Left renal pelvis (tissue), 4 donors: ENCODE measurements at regions not wholly inside any gene's neighbourhood (a gene's known extent, or its start where the extent isn't known, plus 50 kb on each side); places are given as distances from the start of the nearest gene placed in this dataset.
A peak's percentile ranks its signal among the peaks of the same experiment; 100 is the strongest.

Source experiments
- DNase-seq, 4 donors: peaks; one replicate each; pipeline ENCODE4 v3.0.0-alpha.2; 2013; ENCODE audit warnings: low read depth in 4 of 4, low spot score in 3 of 4

GRCh38 chr1:239913141-239913585, 178.5 kb upstream of the FMN2 start:
- DNase-seq, result no peak

DNA sequence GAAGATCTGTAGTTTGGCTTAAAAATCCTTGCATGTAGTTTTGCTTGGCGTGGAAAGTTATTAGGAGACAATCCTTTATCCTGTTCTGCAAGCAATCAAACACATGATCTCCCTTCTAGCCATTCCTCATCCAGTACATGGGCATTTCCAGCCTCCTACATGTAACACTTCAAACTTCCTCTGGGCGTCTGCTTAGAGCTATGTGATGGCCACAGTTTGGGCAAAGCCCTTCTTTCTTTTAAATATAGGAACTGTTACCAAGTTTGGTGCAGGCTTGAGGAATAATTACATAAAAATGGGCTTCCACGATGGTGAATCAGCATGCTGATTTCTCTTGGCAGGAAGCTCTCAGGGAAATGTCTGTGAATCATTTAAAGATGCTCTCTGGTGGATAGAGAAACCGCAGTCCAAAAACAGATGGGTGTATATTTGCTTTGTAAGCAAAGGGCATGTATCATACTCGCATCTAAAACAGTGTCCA, 176.9 kb upstream of the FMN2 start:
- no peak for DNase-seq

- no peak for DNase-seq
These were observed 173.0 kb upstream of the FMN2 start for GRCh38 chr1:239918634-239919033.

DNA sequence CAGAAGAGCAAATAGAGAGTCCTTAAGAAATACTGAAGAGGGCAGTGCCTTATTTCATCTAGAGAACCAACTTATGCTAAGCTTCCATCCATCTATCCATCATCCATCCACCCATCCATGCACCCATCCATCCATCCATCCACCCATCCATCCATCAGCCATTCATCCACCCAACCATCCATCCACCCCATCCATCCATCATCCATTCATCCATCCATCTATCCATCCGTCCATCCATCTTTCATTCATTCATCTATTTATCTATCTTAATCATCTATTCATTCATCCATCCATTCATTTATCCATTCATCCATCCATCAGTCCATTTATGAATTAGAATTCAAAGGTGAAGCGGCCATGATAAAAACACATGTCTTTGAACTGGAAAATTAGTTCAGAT, 171.5 kb upstream of the FMN2 start:
- no peak for DNase-seq

DNA sequence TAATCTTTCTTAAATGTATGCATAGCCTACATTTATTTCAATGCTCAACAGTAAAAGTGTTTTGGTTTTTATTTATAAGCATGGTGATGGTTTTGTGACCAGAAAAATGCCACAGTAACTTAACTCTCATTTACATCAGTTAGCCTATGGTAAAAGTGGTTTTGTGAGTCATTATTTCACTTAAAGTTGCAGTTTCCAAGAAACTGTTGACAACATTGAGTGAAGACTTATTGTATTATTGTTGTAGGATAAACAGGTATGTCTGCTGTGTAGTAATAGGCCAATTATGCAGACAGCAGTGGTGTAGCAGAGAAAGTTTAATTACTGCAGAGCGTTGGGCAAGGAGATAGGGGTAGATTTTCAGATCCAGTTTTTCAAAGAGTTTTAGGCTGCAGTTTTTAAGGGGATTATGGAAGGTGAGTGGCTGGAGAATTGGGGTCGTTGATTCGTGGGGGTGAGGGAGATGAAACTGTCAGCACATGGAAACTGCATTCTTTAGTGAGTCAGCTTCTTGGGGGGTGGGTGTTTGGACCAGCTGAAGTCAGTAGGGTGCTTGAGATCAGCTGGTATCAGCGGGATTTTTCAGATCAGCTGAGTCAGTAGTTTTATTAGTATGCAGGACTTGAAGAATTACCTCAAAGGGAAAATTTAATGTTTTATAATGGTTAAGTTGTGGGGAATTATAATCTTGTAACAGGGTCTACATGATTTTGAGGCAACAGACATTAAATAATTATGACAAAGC, 168.7 kb upstream of the FMN2 start:
- no peak for DNase-seq

GRCh38 chr1:239924741-239925350, 166.8 kb upstream of the FMN2 start:
- no peak for DNase-seq

DNA sequence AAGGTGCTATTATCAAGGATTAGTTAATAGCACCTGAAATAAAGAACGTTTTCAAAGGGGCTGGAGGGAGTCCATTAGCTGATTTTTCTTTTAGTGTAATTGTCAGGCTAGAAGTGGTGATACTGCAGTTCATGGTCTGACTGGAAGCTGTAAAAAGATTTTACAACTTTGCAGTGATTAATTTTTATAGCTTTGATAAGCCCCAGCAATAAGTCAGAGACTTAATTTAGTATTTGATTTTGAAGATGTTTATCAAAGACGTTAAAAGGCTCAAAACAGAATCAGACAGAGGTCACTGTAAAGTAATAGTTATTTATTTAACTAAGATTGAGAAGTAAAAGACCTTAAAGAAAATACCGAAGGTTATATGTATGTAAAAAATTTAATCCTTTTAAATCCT, 165.5 kb upstream of the FMN2 start:
- no peak for DNase-seq

GRCh38 chr1:239929317-239929716, 162.4 kb upstream of the FMN2 start:
- DNase-seq, result no peak

GRCh38 chr1:239930686-239931262, 160.9 kb upstream of the FMN2 start:
- no peak for DNase-seq

- no peak for DNase-seq
These were observed 160.3 kb upstream of the FMN2 start for GRCh38 chr1:239931341-239931740.

GRCh38 chr1:239939602-239940001, 152.1 kb upstream of the FMN2 start:
- DNase-seq, result no peak

- DNase-seq, result no peak
These were observed 147.9 kb upstream of the FMN2 start for GRCh38 chr1:239943761-239944160.

- DNase-seq, result no peak
These were observed 147.0 kb upstream of the FMN2 start for GRCh38 chr1:239944666-239945065.

- DNase-seq, result no peak
These were observed 143.9 kb upstream of the FMN2 start for GRCh38 chr1:239947801-239948200.

- peak; percentile 41 to 60 (median 51) for DNase-seq
These were observed 140.1 kb upstream of the FMN2 start for GRCh38 chr1:239951511-239952140.

DNA sequence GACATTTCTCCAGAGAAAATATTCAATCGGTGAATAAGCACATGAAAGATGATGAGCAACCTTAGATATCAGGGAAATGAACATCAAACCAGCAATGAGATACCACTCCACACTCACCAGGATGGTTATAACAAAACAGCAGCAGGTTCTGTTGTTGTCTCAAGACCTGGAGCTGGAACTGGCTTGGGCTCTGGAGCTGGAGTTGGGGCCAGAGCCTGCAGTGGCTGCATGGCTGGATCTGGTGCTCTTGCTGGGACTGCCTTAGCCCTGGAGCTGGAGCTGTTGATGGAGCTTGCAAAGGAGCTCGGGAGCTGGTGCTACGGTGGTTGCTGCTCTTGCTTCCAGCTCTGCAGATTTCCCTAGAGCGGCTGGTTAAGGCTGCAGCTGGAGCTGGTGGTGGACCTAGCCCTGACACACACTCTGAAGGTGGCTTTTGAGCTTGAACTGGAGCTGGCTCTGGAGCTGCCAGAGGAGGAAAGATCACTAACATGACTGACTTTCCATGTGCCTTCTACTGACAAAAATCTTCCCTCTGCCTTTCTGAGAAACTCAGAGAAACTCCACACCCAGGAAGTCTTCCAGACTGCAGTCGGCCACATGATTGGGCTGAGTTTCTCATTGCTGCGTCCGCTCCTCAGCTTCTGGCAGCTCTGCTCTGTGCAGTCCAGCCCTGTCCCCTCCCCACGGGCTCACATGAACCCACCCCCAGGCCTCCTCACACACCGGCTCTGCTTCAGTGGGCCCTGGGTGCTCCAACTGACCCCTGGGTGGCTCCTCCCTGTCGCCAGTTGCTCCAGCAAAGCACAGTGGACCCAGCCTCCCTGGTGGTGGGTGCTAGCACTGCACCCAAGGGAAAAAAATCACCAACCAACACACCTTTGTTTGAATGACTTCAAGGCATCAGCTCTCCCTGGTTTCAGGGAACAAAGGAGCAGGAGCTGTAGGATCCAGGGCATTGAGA, 139.1 kb upstream of the FMN2 start:
- DNase-seq, result peak in 1 of 4 donors; percentile 24

DNA sequence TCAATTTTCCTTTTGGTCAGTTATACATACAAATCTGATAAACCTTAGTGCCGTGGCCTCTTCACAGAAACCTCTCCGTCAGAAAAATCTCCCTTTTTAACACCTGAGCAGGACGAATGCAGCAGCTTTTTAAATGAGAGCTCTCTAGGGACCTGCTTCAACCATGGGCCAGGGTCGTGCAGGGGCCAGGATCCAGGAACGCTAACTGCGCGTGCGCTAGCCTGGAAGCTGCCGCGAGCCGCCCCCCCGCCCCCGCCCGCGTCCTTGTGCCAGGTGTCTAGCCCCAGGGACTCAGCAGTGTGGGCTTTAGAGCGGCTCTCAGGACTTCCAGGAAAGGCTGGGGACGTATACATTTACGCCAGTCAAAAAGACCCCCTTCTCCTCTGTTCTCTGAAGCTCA, 136.8 kb upstream of the FMN2 start:
- DNase-seq, result no peak

DNA sequence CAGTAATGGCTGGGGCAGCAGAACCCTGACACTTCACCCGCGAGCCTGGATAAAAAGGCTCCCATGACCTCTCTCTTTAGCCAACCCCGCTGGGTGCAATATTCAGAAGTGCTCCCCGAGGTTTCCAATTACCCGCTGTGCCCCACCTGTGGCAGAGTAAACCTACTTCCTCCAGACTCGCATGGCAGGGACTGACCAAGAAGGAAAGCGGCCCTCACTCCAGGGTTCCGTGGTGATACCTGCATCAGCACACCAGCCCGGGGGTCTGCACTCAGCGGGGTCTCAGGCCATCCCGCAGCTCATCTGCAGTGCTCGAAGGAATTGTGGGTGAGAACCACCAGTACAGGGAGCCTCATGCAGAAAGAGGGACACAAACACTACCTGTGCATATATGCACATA, 136.3 kb upstream of the FMN2 start:
- no peak for DNase-seq

DNA sequence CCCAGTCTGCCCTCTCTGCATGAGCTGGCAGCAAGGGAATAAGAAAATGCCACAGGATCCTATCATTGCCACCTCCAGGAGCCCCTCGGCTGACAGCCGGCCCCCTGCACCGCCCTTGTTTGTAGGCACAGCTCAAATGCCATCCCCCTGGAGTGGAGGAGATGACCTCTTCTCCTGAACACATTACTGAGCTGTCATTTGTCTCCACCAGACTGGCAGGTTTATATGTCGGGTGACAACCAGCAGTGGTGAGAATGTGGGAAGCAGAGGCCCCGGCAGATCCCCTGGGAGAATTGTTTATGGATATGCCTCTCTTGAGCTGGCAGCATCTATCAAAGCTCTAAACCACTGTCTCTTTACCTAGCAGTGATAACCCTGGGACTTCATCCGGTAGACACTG, 135.4 kb upstream of the FMN2 start:
- DNase-seq, result no peak

- no peak for DNase-seq
These were observed 133.6 kb upstream of the FMN2 start for GRCh38 chr1:239958063-239958462.
